ENCODE measurements at regions not wholly inside any gene's neighbourhood (a gene's known extent, or its start where the extent isn't known, plus 50 kb on each side); places are given as distances from the start of the nearest gene placed in this dataset.

DNA sequence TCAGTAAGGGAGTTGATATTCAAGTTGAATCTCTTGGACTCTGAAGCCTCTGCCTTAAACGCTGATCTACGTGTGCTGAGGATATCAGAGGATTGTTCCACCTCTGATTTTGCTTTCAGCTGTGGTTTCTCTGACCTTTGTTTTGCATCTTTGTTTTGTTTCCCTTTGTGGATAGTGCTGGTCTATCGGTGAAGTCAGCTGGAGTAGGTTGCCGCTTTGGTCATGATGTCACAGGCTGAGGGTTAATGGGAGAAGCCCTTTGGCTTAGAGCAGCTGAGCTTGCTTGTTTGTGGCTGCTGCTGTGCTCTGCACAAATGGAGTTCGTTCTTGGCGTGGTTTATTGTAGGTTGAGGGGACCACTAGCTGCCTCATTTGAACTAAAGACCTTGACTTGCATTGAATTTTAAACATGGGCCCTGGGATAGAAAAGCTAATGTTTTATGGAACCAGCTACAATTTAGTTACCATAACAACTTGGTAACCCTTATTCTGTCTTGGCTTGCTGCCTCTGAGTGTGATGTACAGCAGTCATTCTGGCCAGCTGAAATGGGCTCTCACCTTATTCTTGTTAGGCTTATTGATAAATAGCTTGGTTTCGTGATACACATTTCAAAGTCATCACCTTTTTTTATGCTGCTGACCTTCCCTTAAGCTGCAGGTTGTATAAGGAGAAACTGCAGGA lies 284.5 kb upstream of the E2F7 start:
- Histone ChIP-seq H3K27me3 (ENCODE audit: low read depth, low read length) (no peaks in the 10 kb centered on the region), H3K36me3 (replicated peaks; ENCODE audit: low read depth, low read length) (no peaks in the 10 kb centered on the region), H3K79me2 (ENCODE audit: low read length) (no peaks in the 10 kb centered on the region), H3K4me1 (ENCODE audit: low read length) (peaks cover 7% of the 10 kb centered on the region), H3K4me2 (ENCODE audit: low read length) (no peak overlapping the region), H3K9ac (ENCODE audit: low read length) (no peak overlapping the region), H3K27ac (ENCODE audit: low read length) (no peak overlapping the region), H2AFZ (ENCODE audit: low read depth, low read length) (no peak overlapping the region), H3K9me3 (ENCODE audit: insufficient read depth, low read length) (no peaks in the 10 kb centered on the region), H4K20me1 (ENCODE audit: insufficient read depth, low read length) (no peaks in the 10 kb centered on the region), H3K4me3 (ENCODE audit: low read length) (no peak overlapping the region)
- TF ChIP-seq EZH2phosphoT487 (IDR thresholded peaks at IDR 0.05; ENCODE audit: low read depth) = no peak
- TF ChIP-seq, protein P1, sequence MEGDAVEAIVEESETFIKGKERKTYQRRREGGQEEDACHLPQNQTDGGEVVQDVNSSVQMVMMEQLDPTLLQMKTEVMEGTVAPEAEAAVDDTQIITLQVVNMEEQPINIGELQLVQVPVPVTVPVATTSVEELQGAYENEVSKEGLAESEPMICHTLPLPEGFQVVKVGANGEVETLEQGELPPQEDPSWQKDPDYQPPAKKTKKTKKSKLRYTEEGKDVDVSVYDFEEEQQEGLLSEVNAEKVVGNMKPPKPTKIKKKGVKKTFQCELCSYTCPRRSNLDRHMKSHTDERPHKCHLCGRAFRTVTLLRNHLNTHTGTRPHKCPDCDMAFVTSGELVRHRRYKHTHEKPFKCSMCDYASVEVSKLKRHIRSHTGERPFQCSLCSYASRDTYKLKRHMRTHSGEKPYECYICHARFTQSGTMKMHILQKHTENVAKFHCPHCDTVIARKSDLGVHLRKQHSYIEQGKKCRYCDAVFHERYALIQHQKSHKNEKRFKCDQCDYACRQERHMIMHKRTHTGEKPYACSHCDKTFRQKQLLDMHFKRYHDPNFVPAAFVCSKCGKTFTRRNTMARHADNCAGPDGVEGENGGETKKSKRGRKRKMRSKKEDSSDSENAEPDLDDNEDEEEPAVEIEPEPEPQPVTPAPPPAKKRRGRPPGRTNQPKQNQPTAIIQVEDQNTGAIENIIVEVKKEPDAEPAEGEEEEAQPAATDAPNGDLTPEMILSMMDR (IDR thresholded peaks at IDR 0.05; ENCODE audit: low read depth, low read length) = no peak

DNA sequence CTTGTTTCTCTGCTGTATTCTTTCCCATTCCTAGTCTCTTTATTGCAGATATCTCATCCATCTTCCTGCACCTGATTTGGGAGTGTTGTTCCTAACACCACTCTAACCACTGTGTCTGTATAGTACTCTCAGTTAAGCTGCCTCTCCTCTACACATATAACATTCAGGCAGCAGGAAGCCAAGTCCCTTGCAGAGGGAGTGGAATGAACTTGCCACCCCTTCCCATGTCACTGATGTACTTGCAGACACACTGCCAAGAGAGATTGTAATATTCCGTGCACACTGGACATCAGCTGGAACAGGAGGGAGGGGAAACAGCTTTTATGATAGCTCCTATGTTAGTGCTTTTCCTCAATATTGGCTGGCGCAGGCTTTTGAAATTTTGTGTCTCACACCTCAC lies 281.6 kb upstream of the E2F7 start:
- no peaks in the 10 kb centered on the region for H3K9me3 ChIP-seq (ENCODE audit: insufficient read depth, low read length)
- H3K36me3 ChIP-seq (replicated peaks; ENCODE audit: low read depth, low read length) = no peaks in the 10 kb centered on the region
- no peak overlapping the region for H3K27ac ChIP-seq (ENCODE audit: low read length)
- no peaks in the 10 kb centered on the region for H4K20me1 ChIP-seq (ENCODE audit: insufficient read depth, low read length)
- TF ChIP-seq EZH2phosphoT487 (IDR thresholded peaks at IDR 0.05; ENCODE audit: low read depth) = no peak
- peaks cover 7% of the 10 kb centered on the region for H3K4me1 ChIP-seq (ENCODE audit: low read length)
- no peak overlapping the region for H3K9ac ChIP-seq (ENCODE audit: low read length)
- H3K4me3 ChIP-seq (ENCODE audit: low read length) = no peak overlapping the region
- no peaks in the 10 kb centered on the region for H3K27me3 ChIP-seq (ENCODE audit: low read depth, low read length)
- no peaks in the 10 kb centered on the region for H3K79me2 ChIP-seq (ENCODE audit: low read length)
- no peak overlapping the region for H2AFZ ChIP-seq (ENCODE audit: low read depth, low read length)
- H3K4me2 ChIP-seq (ENCODE audit: low read length) = no peak overlapping the region

DNA sequence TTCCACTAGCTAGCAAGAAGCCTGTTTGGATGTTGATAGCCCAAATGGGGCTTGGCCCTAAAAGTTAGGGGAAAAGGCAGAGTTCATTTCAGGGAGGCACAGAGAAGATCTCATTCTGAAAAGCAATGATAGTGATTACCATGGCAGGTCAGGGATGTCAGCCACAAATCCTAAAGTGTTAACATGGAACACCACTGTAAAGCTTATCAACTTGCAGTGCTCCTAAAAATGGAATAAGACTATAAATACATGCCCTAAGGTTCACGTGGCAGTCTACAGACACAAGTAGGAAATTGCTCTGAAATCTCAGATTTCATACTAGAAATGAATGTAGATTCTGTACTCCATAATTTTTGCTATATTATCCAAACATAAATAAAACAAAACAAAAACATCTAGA lies 280.0 kb upstream of the E2F7 start:
- no peaks in the 10 kb centered on the region for H3K9me3 ChIP-seq (ENCODE audit: insufficient read depth, low read length)
- no peak overlapping the region for H3K27ac ChIP-seq (ENCODE audit: low read length)
- H4K20me1 ChIP-seq (ENCODE audit: insufficient read depth, low read length) = no peaks in the 10 kb centered on the region
- no peak overlapping the region for H3K4me2 ChIP-seq (ENCODE audit: low read length)
- H3K79me2 ChIP-seq (ENCODE audit: low read length) = no peaks in the 10 kb centered on the region
- TF ChIP-seq, protein P1 (IDR thresholded peaks at IDR 0.05; ENCODE audit: low read depth, low read length) = no peak
- TF ChIP-seq EZH2phosphoT487 (IDR thresholded peaks at IDR 0.05; ENCODE audit: low read depth) = no peak
- H3K36me3 ChIP-seq (replicated peaks; ENCODE audit: low read depth, low read length) = no peaks in the 10 kb centered on the region
- no peak overlapping the region for H3K4me3 ChIP-seq (ENCODE audit: low read length)
- H2AFZ ChIP-seq (ENCODE audit: low read depth, low read length) = no peak overlapping the region
- H3K4me1 ChIP-seq (ENCODE audit: low read length) = peaks cover 7% of the 10 kb centered on the region
- no peak overlapping the region for H3K9ac ChIP-seq (ENCODE audit: low read length)
- no peaks in the 10 kb centered on the region for H3K27me3 ChIP-seq (ENCODE audit: low read depth, low read length)

DNA sequence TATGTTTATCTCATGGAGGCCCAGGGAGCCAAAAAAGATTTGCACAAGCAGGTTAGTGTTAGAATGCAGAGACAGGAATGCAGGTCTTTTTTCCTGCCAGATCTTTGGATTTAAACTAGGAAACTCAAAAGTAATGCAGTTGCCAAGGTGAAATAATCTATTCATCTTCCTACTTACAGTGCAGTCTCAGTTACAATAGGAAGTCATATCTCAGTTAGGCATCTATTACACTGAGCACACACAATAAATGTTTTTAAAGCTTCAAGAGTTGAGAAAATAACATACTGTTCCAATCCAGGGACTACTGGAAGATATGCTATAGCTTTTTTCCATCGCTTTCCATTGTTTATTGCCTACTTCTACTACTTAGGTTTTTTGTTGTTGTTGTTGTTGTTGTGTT lies 279.3 kb upstream of the E2F7 start:
- no peak overlapping the region for H2AFZ ChIP-seq (ENCODE audit: low read depth, low read length)
- H3K4me2 ChIP-seq (ENCODE audit: low read length) = no peak overlapping the region
- H3K27ac ChIP-seq (ENCODE audit: low read length) = no peak overlapping the region
- no peaks in the 10 kb centered on the region for H3K27me3 ChIP-seq (ENCODE audit: low read depth, low read length)
- H3K4me1 ChIP-seq (ENCODE audit: low read length) = peaks cover 7% of the 10 kb centered on the region
- no peaks in the 10 kb centered on the region for H3K36me3 ChIP-seq (replicated peaks; ENCODE audit: low read depth, low read length)
- H3K9ac ChIP-seq (ENCODE audit: low read length) = no peak overlapping the region
- H3K9me3 ChIP-seq (ENCODE audit: insufficient read depth, low read length) = no peaks in the 10 kb centered on the region
- no peak for TF ChIP-seq EZH2phosphoT487 (IDR thresholded peaks at IDR 0.05; ENCODE audit: low read depth)
- TF ChIP-seq, protein P1 (IDR thresholded peaks at IDR 0.05; ENCODE audit: low read depth, low read length) = no peak
- H3K79me2 ChIP-seq (ENCODE audit: low read length) = no peaks in the 10 kb centered on the region
- no peaks in the 10 kb centered on the region for H4K20me1 ChIP-seq (ENCODE audit: insufficient read depth, low read length)
- H3K4me3 ChIP-seq (ENCODE audit: low read length) = no peak overlapping the region
